Putamen (tissue), 1 donor: ENCODE measurements at regions not wholly inside any gene's neighbourhood (a gene's known extent, or its start where the extent isn't known, plus 50 kb on each side); places are given as distances from the start of the nearest gene placed in this dataset.

ENCODE experiments used
- DNase-seq: peaks from one replicate; pipeline ENCODE4 v3.0.0-alpha.2; 2016; ENCODE audit warnings: low spot score

DNA sequence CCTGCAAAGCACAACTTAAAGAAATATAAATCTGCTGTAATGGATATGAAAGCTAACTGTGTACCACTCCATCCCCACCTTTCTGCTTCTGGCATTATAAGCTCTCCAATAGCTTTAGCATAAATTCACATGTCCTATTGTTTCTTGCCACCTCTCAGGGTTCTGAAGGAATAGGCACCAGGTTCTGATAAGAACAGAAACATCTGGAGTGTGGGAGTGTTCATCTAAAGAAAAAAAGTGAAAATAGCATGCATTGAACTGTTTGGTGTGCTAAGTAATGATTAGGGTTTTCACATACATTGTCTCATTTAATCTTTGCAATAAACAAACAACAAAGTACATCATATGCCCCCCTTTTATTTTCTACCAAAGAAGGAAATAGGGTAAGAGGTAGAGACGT is 72.3 kb downstream of the FAM76B start:
- no peak for DNase-seq

DNA sequence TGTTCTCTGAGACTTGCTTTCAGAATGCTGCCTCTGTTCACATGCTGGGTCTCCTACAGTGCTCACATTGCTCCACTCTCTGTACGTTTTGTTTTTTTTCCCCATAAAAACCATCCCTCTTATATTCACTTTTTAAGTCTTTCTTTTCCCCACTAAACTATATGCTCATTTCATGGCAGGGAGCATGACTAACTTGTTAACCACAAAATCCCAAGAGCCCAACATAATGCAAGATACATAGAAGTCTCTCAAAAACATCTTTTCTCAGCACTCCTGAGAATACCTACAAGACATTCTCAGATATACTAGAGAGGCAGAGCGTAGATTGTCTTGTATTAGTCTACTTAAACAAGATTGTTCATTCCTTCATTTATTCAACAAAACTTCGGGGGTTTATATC is 73.3 kb downstream of the FAM76B start:
- DNase-seq: no peak

DNA sequence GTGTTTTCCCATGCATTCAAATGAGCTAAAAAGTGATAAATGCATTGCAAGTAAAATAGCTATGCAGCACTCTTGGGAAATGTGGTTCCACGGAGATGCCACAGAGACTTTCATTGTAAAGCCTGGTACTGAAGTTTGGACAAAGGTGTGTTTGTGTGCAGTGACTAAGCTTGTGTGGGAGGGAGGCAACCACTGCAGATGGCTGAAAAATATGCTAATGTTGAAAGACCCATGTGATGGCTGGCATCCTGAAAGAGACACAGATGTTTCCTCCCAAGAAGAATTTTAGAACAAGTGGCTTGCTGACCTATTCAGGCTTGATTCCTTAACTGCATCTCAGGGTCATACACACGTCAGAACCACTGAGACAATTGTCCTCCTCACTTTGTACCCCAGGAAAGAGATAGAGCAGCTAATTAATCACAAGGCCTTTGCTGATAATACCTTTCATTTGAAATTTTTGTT is 73.8 kb downstream of the FAM76B start:
- DNase-seq: peak; percentile 58

DNA sequence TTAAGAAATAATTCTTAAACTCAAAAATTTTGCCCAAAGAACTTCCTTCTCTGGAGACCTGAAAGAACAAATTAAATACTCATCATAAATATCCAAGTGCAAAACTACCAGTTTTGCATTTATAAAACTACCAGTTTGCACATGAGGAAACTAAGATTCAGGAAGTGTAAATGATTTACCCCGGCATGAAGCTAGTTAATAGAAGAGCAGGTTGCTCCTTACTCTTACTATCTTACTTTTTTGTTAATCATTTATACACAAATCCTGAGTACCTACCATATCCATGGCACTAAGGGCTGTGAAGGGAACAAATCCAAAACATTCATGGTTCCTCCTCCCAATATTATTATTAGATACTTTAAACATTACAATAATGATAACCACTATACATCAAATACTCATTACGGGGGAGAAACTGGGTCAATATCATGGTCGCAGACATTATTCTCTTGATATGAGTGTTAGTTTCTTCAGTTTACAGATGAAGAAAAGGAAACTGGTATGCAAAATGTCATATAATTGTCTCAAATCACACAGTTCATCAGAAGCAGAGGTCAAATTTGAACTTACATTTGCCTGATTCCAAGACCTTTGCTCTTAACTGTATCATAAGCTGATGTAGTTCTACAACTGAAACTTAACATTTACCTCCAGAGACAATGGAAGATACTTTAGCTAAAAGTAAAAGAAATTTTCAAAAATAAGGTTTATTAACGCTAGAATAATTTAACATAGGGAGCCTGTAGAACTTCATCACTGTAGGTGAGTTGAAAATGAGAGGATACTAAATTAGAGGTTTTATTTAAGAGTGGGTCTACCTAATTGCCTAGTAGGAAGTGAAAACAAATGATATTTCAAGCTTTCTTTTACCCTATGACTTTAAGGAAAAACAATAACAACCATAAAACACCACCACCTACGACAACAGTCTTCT is 74.5 kb downstream of the FAM76B start:
- no peak for DNase-seq

DNA sequence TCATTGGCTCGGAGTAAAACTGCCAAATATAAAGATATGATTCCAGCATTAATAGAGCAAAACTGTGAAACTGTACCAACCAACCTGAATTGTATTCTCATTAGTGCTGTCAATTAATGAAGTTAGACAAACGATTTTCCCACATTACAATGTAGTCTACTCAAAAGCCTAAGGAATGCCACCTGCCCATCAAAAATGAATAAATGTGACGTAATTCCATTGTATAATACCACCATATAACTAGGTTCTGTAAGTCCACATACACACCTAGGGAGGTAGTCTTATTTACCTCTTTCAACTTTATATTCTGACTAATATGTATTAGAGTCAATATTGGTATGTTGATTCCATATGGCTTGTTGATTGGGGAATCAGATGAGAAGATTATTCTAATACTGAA is 76.2 kb downstream of the FAM76B start:
- no peak for DNase-seq

DNA sequence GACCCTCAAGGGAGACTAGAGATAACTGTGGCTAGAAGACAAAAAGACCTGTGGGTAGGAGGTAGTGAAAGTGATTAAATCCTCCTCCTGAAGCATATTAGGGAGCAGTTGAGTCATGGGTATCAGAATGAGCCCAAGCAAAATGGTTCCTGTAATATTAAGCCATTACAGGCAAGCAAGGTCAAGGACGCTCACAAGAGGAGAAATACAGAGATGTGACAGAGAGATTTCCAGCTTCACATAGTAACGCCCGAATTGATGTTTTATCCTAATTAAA is 77.7 kb downstream of the FAM76B start:
- no peak for DNase-seq

DNA sequence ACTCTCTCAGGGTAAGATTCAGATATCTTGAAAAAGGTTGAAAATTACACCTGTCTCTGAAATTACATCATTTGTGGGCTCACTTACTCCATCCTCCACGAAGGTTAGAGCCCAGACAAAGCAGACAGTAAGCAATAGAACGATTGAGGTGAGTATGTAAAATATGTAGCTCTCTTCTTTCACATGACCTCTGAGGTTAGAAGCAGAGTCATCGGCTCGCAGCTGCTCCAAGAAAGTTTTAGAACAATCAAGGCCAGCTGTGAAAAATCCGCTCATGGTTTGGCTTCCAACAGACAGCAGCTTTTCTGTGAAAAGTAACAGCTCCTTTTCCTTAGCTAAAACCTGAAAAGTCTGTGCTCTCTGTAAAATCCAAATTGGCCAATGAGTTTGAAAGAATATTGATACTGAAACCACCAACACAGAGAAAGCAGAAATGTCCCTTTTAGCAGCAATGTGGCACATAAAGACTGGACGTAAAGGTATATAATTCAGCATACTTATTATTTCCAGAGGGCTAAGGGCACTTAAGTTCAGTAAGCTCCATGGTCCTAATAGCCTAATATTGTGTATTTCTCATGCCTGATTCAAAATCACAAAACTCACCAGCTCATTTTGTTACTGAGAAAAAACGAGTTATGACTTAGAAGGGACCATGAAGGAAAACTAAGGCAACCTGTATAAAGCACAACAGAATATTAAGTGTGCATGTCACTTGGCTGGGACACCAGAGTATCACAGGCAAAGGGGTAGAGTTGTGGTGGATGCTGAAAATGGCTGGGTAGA is 78.2 kb downstream of the FAM76B start:
- DNase-seq: no peak

DNA sequence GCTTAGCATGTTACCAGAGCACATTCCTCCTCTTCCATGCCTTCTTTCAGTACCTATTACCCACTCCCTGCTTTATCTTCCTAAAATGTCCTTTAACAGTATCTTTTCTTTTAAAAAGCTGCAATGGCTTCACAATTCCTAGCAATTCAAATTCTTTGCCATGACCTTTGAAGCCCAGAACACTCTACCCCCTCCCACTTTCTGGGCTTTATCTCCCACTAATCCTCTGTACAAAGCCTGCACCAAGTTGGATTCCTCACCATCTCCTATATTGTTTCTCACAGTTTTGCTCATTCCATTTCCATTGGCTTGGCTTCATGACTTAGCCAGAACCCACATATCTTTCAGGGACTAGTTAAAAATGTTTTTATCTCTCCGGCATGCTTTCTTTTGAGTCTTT is 80.9 kb downstream of the FAM76B start:
- DNase-seq: no peak

DNA sequence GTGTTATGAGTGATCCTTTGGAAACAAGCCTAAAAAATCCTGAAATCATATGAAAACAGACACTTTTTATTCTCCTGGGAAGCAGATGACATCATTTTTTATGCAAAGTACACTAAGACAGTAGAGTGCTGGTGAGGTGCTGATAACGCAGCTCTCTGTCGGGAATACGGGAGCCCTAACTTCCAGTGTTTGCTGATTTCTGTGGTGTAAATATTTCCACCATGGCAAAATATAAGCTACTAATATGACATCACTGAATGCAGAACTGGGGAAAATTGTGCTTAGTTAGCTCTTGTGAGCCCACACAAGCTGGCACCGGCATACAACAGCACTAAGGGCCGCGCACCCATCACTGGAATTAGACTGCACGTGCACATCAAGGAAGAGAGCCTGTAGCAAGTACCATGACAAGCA is 82.6 kb downstream of the FAM76B start:
- DNase-seq: no peak

DNA sequence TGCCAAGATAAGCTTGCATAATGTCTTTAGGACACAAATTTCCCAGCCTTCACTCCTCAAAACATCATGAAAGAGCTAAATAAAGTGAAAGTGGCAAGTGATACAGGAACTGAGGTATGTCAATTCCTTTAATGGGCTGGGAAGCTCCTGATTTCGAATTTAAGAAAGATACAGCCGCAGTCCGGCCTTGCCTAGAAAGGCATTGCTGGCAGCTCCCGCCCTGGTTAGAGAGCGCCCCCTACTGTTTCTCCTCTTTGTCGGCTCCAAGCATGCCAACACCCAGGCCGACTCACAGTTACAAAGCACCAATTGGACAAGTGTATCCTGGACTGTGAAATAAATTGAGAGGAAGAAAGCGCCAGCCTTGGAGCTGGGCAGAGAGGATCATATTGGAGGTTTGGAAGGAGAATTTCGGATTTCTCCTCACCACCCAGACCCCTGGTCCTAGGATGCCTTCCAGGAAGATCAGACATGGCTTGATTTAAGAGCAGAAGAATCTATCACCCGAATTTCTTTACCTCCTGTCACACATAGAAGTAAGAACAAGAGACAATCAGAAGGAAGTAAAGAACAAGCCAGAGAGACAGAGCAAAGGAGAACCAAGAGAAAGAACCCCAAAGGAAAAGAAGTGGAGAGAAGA is 84.0 kb downstream of the FAM76B start:
- DNase-seq: peak; percentile 90

DNA sequence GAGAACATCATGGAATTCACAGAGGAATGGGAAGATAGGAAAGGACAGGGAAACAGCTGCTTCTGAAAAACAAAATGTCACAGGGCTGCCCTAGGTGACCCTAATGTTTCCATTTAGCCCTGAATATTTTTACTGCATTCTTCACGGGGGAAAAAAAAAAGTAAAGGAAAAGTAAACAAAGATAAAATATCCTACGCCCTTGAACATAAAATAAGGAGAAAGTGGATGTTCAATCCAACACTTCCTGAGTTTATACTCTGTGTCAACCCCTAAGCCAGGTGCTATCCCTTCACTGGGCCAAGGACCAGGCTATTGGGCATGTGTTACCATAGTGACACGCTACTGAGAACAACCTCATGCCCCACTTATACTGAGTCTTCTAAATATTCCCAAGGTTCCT is 84.7 kb downstream of the FAM76B start:
- DNase-seq: no peak

DNA sequence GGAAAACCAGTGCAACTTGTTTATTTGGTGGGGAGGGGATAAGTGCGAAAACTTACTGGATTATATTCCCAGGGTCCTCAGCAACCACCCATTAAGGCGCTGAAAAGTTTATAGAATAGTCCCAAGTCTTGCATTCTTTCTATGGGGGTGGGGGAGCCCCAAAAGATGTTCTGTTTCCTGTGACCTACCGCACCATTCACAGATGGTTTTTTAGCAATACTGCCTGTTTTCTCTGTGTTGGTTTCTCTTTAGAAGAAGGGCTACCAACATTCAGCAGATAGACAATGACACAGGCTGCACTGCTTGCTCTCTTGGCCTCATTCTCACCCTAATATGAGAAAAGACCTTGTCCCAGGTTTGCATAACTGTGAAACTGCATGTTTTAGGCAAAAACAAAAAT is 86.5 kb downstream of the FAM76B start:
- DNase-seq: no peak

DNA sequence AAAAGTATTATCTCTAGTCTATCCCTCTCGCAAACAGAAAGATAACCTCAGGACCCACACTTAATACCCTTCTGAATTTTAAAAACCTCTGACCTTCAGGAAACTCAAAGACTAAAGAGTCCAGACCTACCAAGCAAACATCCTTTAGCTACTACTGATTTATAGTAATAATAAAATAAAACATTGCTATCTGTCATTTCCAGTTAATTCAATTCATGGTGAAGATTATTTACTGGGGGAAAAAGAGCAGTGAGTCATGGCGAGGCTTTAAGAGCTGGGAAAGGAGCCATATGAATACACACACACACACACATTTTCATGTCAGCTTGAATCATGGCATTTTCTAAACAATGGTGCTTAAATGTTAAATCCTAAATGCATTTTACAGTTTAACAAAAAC is 87.1 kb downstream of the FAM76B start:
- DNase-seq: no peak

DNA sequence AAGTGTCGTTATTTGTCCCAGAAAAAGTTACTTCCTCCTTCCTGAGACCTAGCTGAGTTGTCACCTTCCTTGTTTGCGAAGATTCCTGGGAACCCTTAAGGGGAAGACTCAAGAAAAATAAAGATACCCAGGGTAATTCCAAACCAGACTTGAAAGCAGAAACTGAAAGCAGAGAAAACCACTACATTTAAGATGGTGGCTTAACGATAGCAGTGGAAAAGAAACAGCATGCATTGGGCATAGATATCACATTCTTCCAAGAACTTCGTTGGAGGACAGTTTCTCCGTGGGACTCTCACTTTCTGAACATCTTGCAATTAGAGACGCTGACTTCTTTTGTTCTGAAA is 89.1 kb downstream of the FAM76B start:
- no peak for DNase-seq

DNA sequence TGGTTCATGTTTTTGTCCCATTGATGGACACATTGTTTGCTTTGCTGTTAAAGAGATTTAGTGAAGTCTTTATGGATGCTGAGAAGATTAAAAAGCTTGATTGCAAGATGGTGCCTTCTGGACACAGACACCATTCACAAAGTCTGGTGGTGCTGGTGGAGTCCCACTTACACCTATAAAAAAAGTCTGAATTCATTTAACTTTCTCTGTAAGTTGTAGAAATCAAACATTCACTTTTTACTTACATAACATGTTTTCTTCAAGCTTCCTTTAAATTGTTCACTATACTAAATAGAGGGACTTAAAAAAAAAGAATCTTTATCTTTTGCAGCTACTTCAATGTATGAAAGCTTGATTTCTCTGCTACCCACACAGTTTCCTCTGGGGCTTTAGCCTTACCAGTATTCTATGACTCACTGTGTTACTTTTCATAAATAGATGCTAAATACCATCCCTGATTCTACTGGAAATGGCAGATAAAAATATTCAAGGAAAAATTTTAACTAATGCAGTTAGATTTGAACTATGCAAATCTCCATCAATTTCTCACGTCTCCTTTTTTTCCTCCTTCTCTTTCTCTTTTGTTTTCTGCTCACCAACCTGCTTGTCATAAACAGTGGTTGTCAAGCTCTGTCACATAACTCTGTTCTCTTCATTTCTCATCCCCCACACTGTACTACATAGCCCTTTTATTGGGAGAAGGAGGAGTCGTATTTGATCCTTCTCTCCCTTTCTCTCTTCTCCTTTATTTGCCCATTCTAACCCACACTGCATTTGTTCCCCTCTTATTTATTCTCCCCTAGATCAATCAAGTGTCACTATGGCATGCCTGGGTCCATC is 89.7 kb downstream of the FAM76B start:
- peak; percentile 41 for DNase-seq

DNA sequence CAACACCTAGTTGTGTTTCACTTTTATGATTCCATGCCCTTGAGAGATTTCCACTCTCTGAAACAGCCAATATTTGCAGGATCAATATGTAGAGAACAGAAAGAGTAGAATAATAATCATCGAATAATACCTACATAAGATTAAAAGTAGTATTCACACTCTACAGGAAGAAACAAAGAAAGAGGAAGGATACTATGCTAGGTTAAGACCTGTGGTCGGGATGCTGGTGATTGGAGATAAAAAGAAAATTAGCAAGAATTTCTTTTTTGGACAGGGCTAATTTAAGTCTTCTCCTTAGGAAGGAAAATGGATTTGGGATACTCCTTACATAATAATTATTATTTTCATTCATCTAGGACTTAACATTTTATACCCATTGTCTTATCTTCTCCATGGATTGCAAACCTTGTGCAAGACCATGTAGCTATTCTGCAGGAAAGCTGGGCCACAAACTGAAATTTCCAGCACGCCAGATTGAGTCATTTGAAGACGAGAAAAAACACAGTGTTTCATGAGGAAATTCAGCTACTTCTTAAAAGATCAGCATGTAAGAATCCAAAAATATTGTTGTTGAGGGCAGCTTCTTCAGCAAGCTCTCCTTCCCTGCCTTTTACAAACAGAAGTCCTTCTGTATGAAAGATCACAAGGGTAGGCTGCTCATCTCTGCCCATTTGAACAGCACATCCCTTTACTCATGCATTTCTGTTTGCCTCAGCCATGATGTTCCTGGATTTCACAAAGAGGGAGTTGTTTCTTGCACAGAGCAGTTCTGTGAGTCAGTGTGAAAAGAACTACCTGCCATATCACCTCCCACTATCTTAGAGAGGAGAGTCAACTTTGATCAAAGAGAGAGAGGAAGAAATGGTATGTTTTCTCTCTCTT is 90.7 kb downstream of the FAM76B start:
- peak; percentile 67 for DNase-seq

DNA sequence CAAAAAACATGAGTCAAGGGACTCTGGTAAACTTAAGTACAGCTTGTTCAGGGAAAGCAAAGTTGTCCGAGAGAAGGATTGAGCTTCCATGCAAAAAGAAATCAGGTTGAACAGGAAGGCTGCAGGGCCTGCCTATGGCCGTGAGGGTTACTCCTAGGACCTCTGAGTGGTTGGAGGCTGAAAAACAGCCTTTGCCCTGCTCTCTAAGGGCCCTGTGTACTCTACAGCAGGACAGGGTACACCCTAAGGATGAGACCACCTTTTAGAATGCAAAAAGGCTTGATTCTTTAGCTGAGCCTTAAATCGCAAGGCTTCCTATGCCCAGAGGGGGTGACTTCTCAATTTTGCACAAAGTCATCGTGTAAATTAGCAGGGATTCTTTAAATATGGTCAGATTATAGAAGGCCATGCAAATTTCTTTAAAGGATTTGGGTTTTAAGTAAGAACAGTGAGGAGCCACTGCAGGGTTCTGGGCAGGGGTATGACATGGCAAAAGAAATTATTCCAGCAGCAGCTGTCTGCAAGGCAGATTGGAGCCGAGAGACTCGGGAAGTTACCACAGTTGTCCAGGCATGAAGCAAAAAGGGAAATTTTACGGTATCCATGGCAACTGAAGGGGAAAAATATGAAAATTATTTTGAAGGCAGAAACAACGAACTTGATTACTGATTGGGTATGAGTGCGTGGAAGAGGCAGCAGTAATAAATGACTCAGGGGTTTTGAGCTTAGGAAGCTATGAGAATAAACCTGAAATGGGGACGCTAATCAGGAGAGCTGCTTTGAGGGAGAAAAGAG is 91.8 kb downstream of the FAM76B start:
- no peak for DNase-seq

DNA sequence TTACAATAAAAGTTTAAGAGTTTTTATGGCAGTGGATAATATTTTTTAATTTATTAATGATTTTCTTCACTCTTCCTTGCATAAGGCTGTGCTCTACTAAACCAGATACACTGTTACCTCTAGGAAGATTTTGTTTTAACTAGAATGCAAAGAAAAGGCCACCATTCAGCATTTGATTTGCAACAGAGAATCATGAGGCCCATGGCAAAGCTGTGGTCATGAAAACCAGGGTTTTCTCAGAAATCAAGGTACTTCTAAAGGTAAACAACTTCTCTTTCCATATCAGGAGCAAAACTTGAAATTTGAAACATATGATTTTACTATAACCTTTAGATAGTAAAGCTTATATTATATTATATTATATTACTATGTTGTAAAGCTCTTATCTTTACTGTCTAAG is 94.4 kb downstream of the FAM76B start:
- DNase-seq: no peak

DNA sequence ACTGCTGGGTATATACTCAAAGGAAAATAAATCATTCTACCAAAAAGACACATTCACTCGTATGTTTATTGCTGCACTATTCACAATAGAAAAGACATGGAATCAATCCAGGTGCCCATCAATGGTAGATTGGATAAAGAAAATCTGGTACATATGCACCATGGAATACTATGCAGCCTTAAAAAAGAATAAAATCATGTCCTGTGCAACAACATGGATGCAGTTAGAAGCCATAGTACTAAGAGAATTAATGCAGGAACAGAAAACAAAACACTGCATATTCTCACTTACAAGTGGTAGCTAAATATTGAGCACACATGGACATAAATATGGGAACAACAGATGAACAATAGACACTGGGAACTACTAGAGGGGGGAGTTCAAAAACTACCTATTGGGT is 96.3 kb downstream of the FAM76B start:
- no peak for DNase-seq

DNA sequence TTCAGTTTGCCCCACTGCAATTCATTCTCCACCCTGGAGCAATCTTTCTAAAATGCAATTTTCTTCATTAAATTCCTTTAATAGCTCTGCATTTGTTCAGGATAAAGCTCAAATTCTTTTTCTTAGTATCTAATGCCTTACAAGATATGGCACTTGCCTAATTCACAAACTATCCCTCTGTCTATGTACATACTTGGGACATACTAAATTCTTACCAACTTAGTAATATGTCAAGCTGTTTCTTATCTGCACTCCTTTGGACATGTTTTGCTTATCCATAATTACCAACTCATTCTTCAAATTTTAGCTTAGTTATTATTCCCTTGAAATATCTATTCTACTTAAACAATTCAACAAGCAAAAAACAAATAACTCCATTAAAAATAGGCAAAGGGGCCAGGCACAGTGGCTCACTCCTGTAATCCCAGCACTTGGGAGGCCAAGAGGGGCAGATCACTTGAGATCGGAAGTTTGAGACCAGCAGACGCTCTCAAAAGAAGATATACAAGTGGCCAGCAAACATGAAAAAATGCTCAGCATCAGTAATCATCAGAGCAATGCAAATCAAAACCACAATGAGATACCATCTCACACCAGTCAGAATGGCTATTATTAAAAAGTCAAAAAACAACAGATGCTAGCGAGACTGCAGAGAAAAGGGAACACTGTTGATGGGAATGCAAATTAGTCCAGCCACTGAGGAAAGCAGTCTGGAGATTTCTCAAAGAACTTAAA is 96.9 kb downstream of the FAM76B start:
- DNase-seq: no peak
